ENCODE measurements at regions not wholly inside any gene's neighbourhood (a gene's known extent, or its start where the extent isn't known, plus 50 kb on each side); places are given as distances from the start of the nearest gene placed in this dataset.

GRCh38 chr5:163321511-163321910 lies 115.9 kb upstream of the CCNG1 start:
- TF ChIP-seq, protein P1, sequence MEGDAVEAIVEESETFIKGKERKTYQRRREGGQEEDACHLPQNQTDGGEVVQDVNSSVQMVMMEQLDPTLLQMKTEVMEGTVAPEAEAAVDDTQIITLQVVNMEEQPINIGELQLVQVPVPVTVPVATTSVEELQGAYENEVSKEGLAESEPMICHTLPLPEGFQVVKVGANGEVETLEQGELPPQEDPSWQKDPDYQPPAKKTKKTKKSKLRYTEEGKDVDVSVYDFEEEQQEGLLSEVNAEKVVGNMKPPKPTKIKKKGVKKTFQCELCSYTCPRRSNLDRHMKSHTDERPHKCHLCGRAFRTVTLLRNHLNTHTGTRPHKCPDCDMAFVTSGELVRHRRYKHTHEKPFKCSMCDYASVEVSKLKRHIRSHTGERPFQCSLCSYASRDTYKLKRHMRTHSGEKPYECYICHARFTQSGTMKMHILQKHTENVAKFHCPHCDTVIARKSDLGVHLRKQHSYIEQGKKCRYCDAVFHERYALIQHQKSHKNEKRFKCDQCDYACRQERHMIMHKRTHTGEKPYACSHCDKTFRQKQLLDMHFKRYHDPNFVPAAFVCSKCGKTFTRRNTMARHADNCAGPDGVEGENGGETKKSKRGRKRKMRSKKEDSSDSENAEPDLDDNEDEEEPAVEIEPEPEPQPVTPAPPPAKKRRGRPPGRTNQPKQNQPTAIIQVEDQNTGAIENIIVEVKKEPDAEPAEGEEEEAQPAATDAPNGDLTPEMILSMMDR (IDR thresholded peaks at IDR 0.05): no peak
- TF ChIP-seq OVOL2 (CRISPR knock-in tag; IDR thresholded peaks at IDR 0.05; ENCODE audit: borderline replicate concordance): no peak
- TF ChIP-seq ATF6 (CRISPR knock-in tag; IDR thresholded peaks at IDR 0.05): no peak
- TF ChIP-seq ZNF263 (CRISPR knock-in tag; IDR thresholded peaks at IDR 0.05; ENCODE audit: low read depth): no peak
- TF ChIP-seq MYBL2 (CRISPR knock-in tag; IDR thresholded peaks at IDR 0.05): no peak
- TF ChIP-seq, protein P2, sequence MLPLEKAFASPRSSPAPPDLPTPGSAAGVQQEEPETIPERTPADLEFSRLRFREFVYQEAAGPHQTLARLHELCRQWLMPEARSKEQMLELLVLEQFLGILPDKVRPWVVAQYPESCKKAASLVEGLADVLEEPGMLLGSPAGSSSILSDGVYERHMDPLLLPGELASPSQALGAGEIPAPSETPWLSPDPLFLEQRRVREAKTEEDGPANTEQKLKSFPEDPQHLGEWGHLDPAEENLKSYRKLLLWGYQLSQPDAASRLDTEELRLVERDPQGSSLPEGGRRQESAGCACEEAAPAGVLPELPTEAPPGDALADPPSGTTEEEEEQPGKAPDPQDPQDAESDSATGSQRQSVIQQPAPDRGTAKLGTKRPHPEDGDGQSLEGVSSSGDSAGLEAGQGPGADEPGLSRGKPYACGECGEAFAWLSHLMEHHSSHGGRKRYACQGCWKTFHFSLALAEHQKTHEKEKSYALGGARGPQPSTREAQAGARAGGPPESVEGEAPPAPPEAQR (CRISPR knock-in tag; IDR thresholded peaks at IDR 0.05): no peak
- TF ChIP-seq ZNF423 (CRISPR knock-in tag; IDR thresholded peaks at IDR 0.05): no peak
- no peak for TF ChIP-seq FOXJ3 (CRISPR knock-in tag; IDR thresholded peaks at IDR 0.05; ENCODE audit: borderline replicate concordance)
- TF ChIP-seq NFE2L1 (CRISPR knock-in tag; IDR thresholded peaks at IDR 0.05): no peak
- TF ChIP-seq ZNF512 (CRISPR knock-in tag; IDR thresholded peaks at IDR 0.05; ENCODE audit: borderline replicate concordance): no peak

All from WTC11 (cell line).